ENCODE measurements at regions not wholly inside any gene's neighbourhood (a gene's known extent, or its start where the extent isn't known, plus 50 kb on each side); places are given as distances from the start of the nearest gene placed in this dataset.

- FAIRE-seq (no peak), DNase-seq (ENCODE audit: insufficient read length, low spot score) (no peak)
- no peak for TF ChIP-seq SPI1 (IDR thresholded peaks at IDR 0.05; ENCODE audit: low read depth, low read length)
- TF ChIP-seq TAF1 (IDR thresholded peaks at IDR 0.05; ENCODE audit: low read depth, low read length), result no peak
- no peak for TF ChIP-seq POLR2A (IDR thresholded peaks at IDR 0.05; ENCODE audit: low read depth, low read length)
- no peak for TF ChIP-seq PAX5 (IDR thresholded peaks at IDR 0.05; ENCODE audit: insufficient read depth, low read length, severe bottlenecking)
- TF ChIP-seq POLR2AphosphoS5 (IDR thresholded peaks at IDR 0.05; ENCODE audit: low read depth, low read length), result no peak
- no peak for TF ChIP-seq POU2F2 (IDR thresholded peaks at IDR 0.05; ENCODE audit: low read depth, low read length)
These were observed 119.0 kb upstream of the DPT start for GRCh38 chr1:168848051-168848450.

- FAIRE-seq, result no peak
- TF ChIP-seq POLR2AphosphoS5 (IDR thresholded peaks at IDR 0.05; ENCODE audit: low read depth, low read length) (no peak), TAF1 (IDR thresholded peaks at IDR 0.05; ENCODE audit: low read depth, low read length) (no peak), PAX5 (IDR thresholded peaks at IDR 0.05; ENCODE audit: insufficient read depth, low read length, severe bottlenecking) (no peak), POLR2A (IDR thresholded peaks at IDR 0.05; ENCODE audit: low read depth, low read length) (no peak), POU2F2 (IDR thresholded peaks at IDR 0.05; ENCODE audit: low read depth, low read length) (no peak), SPI1 (IDR thresholded peaks at IDR 0.05; ENCODE audit: low read depth, low read length) (no peak)
- DNase-seq (ENCODE audit: insufficient read length, low spot score), result no peak
These were observed 132.5 kb upstream of the DPT start for GRCh38 chr1:168861421-168862004.

- no peak for TF ChIP-seq SPI1 (IDR thresholded peaks at IDR 0.05; ENCODE audit: low read depth, low read length)
- TF ChIP-seq PAX5 (IDR thresholded peaks at IDR 0.05; ENCODE audit: insufficient read depth, low read length, severe bottlenecking), result no peak
- FAIRE-seq, result no peak
- no peak for DNase-seq (ENCODE audit: insufficient read length, low spot score)
These were observed 134.8 kb upstream of the DPT start for GRCh38 chr1:168863772-168864171.

GRCh38 chr1:168864266-168864665 is 135.3 kb upstream of the DPT start:
- no peak for DNase-seq (ENCODE audit: insufficient read length, low spot score)
- FAIRE-seq, result no peak

DNA sequence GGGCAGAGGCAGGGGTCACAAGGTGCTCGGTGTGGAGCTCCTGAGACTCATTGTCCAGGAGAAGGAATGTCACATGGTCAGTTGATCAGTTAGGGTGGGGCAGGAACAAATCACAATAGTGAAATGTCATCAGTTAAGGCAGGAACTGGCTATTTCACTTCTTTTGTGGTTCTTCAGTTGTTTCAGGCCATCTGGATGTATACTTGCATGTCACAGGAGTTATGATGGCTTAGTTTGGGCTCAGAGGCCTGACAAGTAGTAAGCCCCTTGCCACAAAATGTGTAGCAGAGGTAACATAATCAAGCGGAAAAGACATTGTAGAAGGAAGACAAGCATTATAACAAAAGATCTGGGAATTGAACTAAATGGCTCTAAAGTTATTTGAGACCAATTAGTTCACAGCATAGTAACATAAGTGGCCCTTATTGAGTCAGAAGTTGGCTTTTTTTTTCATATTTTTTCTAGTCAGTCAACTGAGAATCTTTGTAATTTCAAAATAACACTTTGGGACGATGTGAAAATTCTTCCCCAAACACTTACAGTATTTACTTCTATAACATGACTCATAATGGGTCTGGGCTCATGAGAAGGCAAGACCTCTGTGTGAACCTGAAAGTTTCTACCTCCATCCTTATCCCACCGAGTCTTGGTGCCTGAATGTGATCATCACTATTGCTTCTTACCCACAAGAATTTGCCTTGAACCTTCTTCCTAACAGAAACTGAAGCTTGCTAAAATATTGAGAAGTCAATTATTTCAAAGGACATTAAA is 137.0 kb upstream of the DPT start:
- FAIRE-seq (no peak), DNase-seq (ENCODE audit: insufficient read length, low spot score) (no peak)
- TF ChIP-seq POLR2A (IDR thresholded peaks at IDR 0.05; ENCODE audit: low read depth, low read length) (no peak), TAF1 (IDR thresholded peaks at IDR 0.05; ENCODE audit: low read depth, low read length) (no peak), POU2F2 (IDR thresholded peaks at IDR 0.05; ENCODE audit: low read depth, low read length) (no peak), POLR2AphosphoS5 (IDR thresholded peaks at IDR 0.05; ENCODE audit: low read depth, low read length) (no peak), PAX5 (IDR thresholded peaks at IDR 0.05; ENCODE audit: insufficient read depth, low read length, severe bottlenecking) (no peak), SPI1 (IDR thresholded peaks at IDR 0.05; ENCODE audit: low read depth, low read length) (no peak)

More at GRCh38 chr1:168864266-168864665, 135.3 kb upstream of the DPT start:
- TF ChIP-seq SPI1 (IDR thresholded peaks at IDR 0.05; ENCODE audit: low read depth, low read length) (no peak), POU2F2 (IDR thresholded peaks at IDR 0.05; ENCODE audit: low read depth, low read length) (no peak), TAF1 (IDR thresholded peaks at IDR 0.05; ENCODE audit: low read depth, low read length) (no peak), POLR2A (IDR thresholded peaks at IDR 0.05; ENCODE audit: low read depth, low read length) (no peak), PAX5 (IDR thresholded peaks at IDR 0.05; ENCODE audit: insufficient read depth, low read length, severe bottlenecking) (no peak)

- no peak for TF ChIP-seq SPI1 (IDR thresholded peaks at IDR 0.05; ENCODE audit: low read depth, low read length)
- no peak for TF ChIP-seq TAF1 (IDR thresholded peaks at IDR 0.05; ENCODE audit: low read depth, low read length)
- no peak for TF ChIP-seq POLR2A (IDR thresholded peaks at IDR 0.05; ENCODE audit: low read depth, low read length)
- no peak for TF ChIP-seq POLR2AphosphoS5 (IDR thresholded peaks at IDR 0.05; ENCODE audit: low read depth, low read length)
- no peak for TF ChIP-seq POU2F2 (IDR thresholded peaks at IDR 0.05; ENCODE audit: low read depth, low read length)
- TF ChIP-seq PAX5 (IDR thresholded peaks at IDR 0.05; ENCODE audit: insufficient read depth, low read length, severe bottlenecking), result no peak
- FAIRE-seq (no peak), DNase-seq (ENCODE audit: insufficient read length, low spot score) (no peak)
These were observed 139.1 kb upstream of the DPT start for GRCh38 chr1:168867941-168868634.

DNA sequence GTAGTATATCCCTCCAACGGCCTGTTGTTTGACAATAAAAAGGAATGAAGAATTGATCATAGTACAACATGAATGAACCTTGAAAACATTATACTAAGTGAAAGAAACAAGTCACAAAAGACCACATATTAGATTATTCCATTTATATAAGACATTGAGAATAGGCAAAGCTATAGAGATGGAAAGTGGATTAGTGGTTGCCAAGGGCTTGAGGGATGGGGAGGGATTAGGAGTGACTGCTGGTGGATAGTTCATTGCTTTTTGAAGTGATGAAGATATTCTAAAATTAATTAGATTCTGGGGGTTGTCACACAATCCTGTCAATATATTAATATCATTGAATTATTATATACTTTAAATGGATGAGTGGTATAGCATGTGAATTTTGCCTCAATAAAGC is 142.5 kb upstream of the DPT start:
- no peak for TF ChIP-seq TAF1 (IDR thresholded peaks at IDR 0.05; ENCODE audit: low read depth, low read length)
- no peak for TF ChIP-seq SPI1 (IDR thresholded peaks at IDR 0.05; ENCODE audit: low read depth, low read length)
- TF ChIP-seq POLR2A (IDR thresholded peaks at IDR 0.05; ENCODE audit: low read depth, low read length), result no peak
- TF ChIP-seq PAX5 (IDR thresholded peaks at IDR 0.05; ENCODE audit: insufficient read depth, low read length, severe bottlenecking), result no peak
- TF ChIP-seq POU2F2 (IDR thresholded peaks at IDR 0.05; ENCODE audit: low read depth, low read length), result no peak
- no peak for TF ChIP-seq POLR2AphosphoS5 (IDR thresholded peaks at IDR 0.05; ENCODE audit: low read depth, low read length)
- no peak for FAIRE-seq
- no peak for DNase-seq (ENCODE audit: insufficient read length, low spot score)

DNA sequence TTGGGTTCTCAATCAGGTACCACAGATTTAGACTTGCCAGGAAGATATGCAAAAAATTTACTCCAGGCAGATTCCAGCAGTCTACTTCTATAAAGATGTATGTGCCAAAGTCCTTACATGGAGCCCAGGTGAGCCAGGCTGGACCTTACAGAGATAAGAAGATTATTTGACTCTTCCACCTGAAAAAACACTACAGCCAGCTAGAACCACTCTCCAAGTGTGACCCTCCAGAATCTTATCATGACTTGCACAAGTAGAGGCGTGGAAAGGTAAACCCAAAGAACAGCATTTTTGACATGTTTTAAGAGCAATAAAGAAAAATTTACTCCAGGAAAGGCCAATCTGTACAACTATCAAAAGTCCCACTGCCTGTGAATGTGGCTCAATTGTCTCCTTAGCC is 146.8 kb upstream of the DPT start:
- no peak for TF ChIP-seq POU2F2 (IDR thresholded peaks at IDR 0.05; ENCODE audit: low read depth, low read length)
- TF ChIP-seq PAX5 (IDR thresholded peaks at IDR 0.05; ENCODE audit: insufficient read depth, low read length, severe bottlenecking), result no peak
- TF ChIP-seq SPI1 (IDR thresholded peaks at IDR 0.05; ENCODE audit: low read depth, low read length), result no peak
- TF ChIP-seq POLR2A (IDR thresholded peaks at IDR 0.05; ENCODE audit: low read depth, low read length), result no peak
- TF ChIP-seq POLR2AphosphoS5 (IDR thresholded peaks at IDR 0.05; ENCODE audit: low read depth, low read length), result no peak
- TF ChIP-seq TAF1 (IDR thresholded peaks at IDR 0.05; ENCODE audit: low read depth, low read length), result no peak
- no peak for FAIRE-seq
- no peak for DNase-seq (ENCODE audit: insufficient read length, low spot score)

DNA sequence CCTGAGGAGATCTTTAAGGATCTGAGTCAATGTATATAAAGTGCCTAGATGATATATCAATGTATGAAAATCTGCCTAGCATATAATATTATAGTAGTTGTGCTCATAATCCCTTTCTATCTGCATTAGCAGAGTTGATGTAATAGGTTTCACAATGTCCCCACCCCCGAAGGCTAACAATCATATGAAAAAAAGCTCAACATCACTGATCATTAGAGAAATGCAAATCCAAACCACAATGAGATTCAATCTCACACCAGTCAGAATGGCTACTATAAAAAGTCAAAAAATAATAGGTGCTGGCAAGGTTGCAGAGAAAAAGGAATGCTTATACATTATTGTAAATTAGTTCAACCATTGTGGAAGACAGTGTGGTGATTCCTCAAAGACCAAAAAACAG is 147.8 kb upstream of the DPT start:
- FAIRE-seq (no peak), DNase-seq (ENCODE audit: insufficient read length, low spot score) (no peak)

More for the DNA sequence above, 147.8 kb upstream of the DPT start:
- TF ChIP-seq TAF1 (IDR thresholded peaks at IDR 0.05; ENCODE audit: low read depth, low read length) (no peak), SPI1 (IDR thresholded peaks at IDR 0.05; ENCODE audit: low read depth, low read length) (no peak), POU2F2 (IDR thresholded peaks at IDR 0.05; ENCODE audit: low read depth, low read length) (no peak), PAX5 (IDR thresholded peaks at IDR 0.05; ENCODE audit: insufficient read depth, low read length, severe bottlenecking) (no peak), POLR2AphosphoS5 (IDR thresholded peaks at IDR 0.05; ENCODE audit: low read depth, low read length) (no peak), POLR2A (IDR thresholded peaks at IDR 0.05; ENCODE audit: low read depth, low read length) (no peak)
